ENCODE measurements at regions not wholly inside any gene's neighbourhood (a gene's known extent, or its start where the extent isn't known, plus 50 kb on each side); places are given as distances from the start of the nearest gene placed in this dataset.

DNA sequence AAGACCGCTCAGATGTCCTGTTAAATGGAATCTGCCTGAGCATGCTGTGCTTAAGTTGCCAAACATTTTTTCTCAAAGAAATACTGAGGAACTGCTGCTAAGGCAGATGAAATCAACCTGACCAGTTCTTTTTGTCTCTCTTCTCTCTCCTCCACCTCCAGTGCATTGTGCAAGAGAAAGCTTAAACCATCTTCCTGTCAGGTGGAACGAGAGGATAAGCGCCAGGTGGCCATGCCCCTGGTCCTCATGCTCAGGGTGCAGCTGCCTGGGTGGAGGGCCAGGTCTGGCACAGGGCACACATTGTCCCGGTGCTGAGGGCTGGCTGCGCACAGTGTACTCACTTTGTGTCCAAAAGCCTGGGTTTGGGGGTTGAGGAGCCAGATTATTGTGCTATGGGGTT lies 176.2 kb upstream of the TP63 start:
- H3K4me3 ChIP-seq (ENCODE audit: low read length) = no peak overlapping the region
- no peak for DNase-seq (ENCODE audit: low read depth)
- TF ChIP-seq CTCF (conservative IDR thresholded peaks at IDR 0.05; ENCODE audit: low read length) = no peak

DNA sequence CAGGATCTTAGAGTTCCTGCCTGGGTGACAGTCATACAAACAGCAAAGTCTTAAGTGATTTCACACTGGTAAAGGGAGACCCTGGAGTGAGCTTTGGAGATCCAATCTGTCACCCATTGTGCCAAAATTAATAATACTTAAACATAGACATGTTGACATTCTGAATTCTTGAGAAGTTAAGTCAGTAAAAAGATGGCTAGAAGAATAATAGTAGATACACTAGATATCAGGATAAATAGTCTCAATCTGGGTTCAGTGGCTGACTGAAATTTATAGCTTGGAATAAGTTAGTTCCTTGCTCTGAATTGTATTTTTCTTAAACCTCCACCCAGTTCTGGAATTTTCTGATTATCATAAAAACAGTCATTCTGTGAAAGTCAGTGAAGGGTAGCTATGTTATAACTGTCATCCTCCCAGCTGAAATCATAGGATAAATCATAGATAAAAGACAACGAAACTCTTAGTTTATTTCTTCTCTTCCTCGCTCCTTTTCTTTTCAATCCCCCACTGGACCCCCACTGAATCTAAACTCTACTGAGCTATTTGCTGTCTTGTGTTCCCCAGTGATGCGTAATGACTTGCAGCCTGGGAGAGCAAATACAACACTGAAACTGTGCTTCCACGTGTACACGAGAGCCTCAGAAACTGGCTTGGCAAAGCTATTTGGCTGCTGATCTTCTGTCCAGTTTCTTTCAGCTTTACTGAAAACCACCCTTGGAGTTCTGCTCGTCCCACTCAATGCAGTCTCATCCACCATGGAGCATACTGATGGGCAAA lies 175.4 kb upstream of the TP63 start:
- no peak for TF ChIP-seq CTCF (conservative IDR thresholded peaks at IDR 0.05; ENCODE audit: low read length)
- no peak overlapping the region for H3K4me3 ChIP-seq (ENCODE audit: low read length)
- DNase-seq (ENCODE audit: low read depth) = no peak

DNA sequence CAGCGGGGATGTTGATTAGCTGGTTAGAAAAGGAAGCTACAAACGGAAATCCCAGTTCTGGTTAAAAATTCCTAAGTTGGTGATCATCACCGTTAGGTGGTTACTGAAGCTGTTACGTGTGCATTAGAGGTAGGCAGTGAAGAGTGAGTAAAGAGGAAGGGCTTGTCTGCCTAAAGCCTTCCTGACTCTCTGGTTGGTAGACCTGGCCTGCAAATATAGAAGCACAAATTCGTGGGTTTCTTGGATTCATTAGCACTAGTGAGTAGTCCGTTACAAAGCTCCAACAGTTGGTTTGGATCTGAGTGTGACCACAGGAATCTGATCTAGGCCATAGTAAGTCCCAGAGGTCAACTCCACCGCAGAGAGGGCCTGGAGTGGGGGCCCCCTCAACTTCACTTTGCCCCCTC lies 174.0 kb upstream of the TP63 start:
- no peak overlapping the region for H3K4me3 ChIP-seq (ENCODE audit: low read length)
- peak; percentile 40 for DNase-seq (ENCODE audit: low read depth)
- TF ChIP-seq CTCF (conservative IDR thresholded peaks at IDR 0.05; ENCODE audit: low read length) = no peak

- no peak for DNase-seq (ENCODE audit: low read depth)
- TF ChIP-seq CTCF (conservative IDR thresholded peaks at IDR 0.05; ENCODE audit: low read length) = no peak
- no peak overlapping the region for H3K4me3 ChIP-seq (ENCODE audit: low read length)
Observed at GRCh38 chr3:189457631-189458412, 173.4 kb upstream of the TP63 start.

GRCh38 chr3:189458528-189458927 lies 172.7 kb upstream of the TP63 start:
- no peak for TF ChIP-seq CTCF (conservative IDR thresholded peaks at IDR 0.05; ENCODE audit: low read length)
- DNase-seq (ENCODE audit: low read depth) = no peak
- H3K4me3 ChIP-seq (ENCODE audit: low read length) = no peak overlapping the region

- no peak for DNase-seq (ENCODE audit: low read depth)
- no peak for TF ChIP-seq CTCF (conservative IDR thresholded peaks at IDR 0.05; ENCODE audit: low read length)
- H3K4me3 ChIP-seq (ENCODE audit: low read length) = no peak overlapping the region
Observed at GRCh38 chr3:189459231-189459630, 172.0 kb upstream of the TP63 start.

DNA sequence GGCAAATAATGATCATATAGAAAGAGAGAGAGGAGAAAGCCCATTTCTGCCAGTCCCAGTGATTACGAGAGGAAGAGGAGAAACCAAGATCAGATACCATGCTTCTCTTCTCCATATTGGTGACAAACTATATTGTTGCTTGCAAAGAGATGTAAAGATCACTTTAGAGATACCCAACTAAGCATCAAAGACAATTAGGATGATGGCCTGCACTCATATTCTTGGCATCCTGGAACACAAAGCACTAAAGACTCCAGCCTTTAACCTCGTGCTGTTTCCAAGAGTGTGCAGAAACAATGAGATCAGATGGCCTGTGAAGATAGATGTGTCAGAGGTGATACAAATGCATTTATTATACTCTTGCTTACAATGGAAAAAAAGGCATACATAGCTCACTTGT lies 170.7 kb upstream of the TP63 start:
- H3K4me3 ChIP-seq (ENCODE audit: low read length) = no peak overlapping the region
- no peak for DNase-seq (ENCODE audit: low read depth)
- no peak for TF ChIP-seq CTCF (conservative IDR thresholded peaks at IDR 0.05; ENCODE audit: low read length)

Measured in AG10803 (cell line).